ENCODE measurements at regions not wholly inside any gene's neighbourhood (a gene's known extent, or its start where the extent isn't known, plus 50 kb on each side); places are given as distances from the start of the nearest gene placed in this dataset.

GRCh38 chr3:43995547-43996378, 245.9 kb upstream of the TOPAZ1 start:
- no peak for TF ChIP-seq CTCF (optimal IDR thresholded peaks at IDR 0.05 in 1 of 3, IDR thresholded peaks at IDR 0.05 in 1 of 3, conservative IDR thresholded peaks at IDR 0.05 in 1 of 3; ENCODE audit: extremely low read depth in 1 of 3, insufficient read depth in 2 of 3, low read length in 3 of 3)
- TF ChIP-seq EZH2 (IDR thresholded peaks at IDR 0.05; ENCODE audit: low read length), result peak; percentile 59

All from keratinocyte (primary cell).